Neural progenitor cell (in vitro differentiated cells): ENCODE measurements at regions not wholly inside any gene's neighbourhood (a gene's known extent, or its start where the extent isn't known, plus 50 kb on each side); places are given as distances from the start of the nearest gene placed in this dataset.

ENCODE experiments used
- DNase-seq: peaks from one replicate; pipeline ENCODE4 v3.0.0-alpha.2; 2016; ENCODE audit warnings: low spot score
- H2AFZ ChIP-seq: fragments of 200-600 bp; sonication (generic); replicated peaks from 2 replicates; pipeline ENCODE4 v1.6.1; 2016; ENCODE audit warnings: antibody characterized with exemption
- H3F3A ChIP-seq: fragments of 200-600 bp; sonication (generic); 2 replicates; pipeline ENCODE4 v1.6.1; 2016; ENCODE audit warnings: antibody characterized with exemption, low read depth
- H3K27ac ChIP-seq: fragments of 200-600 bp; sonication (generic); 2 replicates; pipeline ENCODE4 v1.5.1; 2016; ENCODE audit warnings: mild to moderate bottlenecking
- H3K27me3 ChIP-seq: fragments of 200-600 bp; sonication (generic); 2 replicates; pipeline ENCODE4 v1.6.1; 2016; ENCODE audit warnings: mild to moderate bottlenecking, moderate library complexity
- H3K36me3 ChIP-seq: fragments of 200-600 bp; sonication (generic); 2 replicates; pipeline ENCODE4 v1.5.1; 2016
- H3K4me1 ChIP-seq: fragments of 200-600 bp; sonication (generic); 2 replicates; pipeline ENCODE4 v1.6.1; 2016; ENCODE audit warnings: mixed run types
- H3K4me2 ChIP-seq: fragments of 200-600 bp; sonication (generic); 2 replicates; pipeline ENCODE4 v1.6.1; 2016
- H3K4me3 ChIP-seq: fragments of 200-600 bp; sonication (generic); 2 replicates; pipeline ENCODE4 v1.5.1; 2016
- H3K79me2 ChIP-seq: fragments of 200-600 bp; sonication (generic); 2 replicates; pipeline ENCODE4 v1.6.1; 2016; ENCODE audit warnings: low read depth
- H3K9ac ChIP-seq: fragments of 200-600 bp; sonication (generic); 2 replicates; pipeline ENCODE4 v1.6.1; 2016
- H3K9me3 ChIP-seq: fragments of 200-600 bp; sonication (generic); 2 replicates; pipeline ENCODE4 v1.5.1; 2016; ENCODE audit warnings: low read depth
- H4K20me1 ChIP-seq: fragments of 200-600 bp; sonication (generic); 2 replicates; pipeline ENCODE4 v1.6.1; 2016; ENCODE audit warnings: low read depth
- H3K27ac Mint-ChIP-seq: 3 replicates; pipeline ENCODE4 v1.8.0; 2021; ENCODE audit warnings: mixed read lengths
- H3K27me3 Mint-ChIP-seq: 2 replicates; pipeline ENCODE4 v1.8.0; 2022; ENCODE audit warnings: low read depth, mild to moderate bottlenecking, inconsistent platforms, moderate library complexity, mixed read lengths; ENCODE audit not compliant: insufficient read depth
- H3K36me3 Mint-ChIP-seq: 3 replicates; pipeline ENCODE4 v1.8.0; 2021; ENCODE audit warnings: mixed read lengths
- H3K4me1 Mint-ChIP-seq: 3 replicates; pipeline ENCODE4 v1.8.0; 2021; ENCODE audit warnings: mixed read lengths
- H3K4me3 Mint-ChIP-seq: 3 replicates; pipeline ENCODE4 v1.8.0; 2021; ENCODE audit warnings: mild to moderate bottlenecking, moderate library complexity, mixed read lengths
- H3K9me3 Mint-ChIP-seq: 3 replicates; pipeline ENCODE4 v1.8.0; 2020; ENCODE audit warnings: mixed read lengths
- EZH2 ChIP-seq: fragments of 200-600 bp; sonication (generic); IDR thresholded peaks from 2 replicates; pipeline ENCODE4 v1.6.1; 2017; ENCODE audit warnings: antibody characterized with exemption, mild to moderate bottlenecking, moderate library complexity
- EZH2phosphoT487 ChIP-seq: fragments of 200-600 bp; sonication (generic); IDR thresholded peaks from 2 replicates; pipeline ENCODE4 v1.6.1; 2017; ENCODE audit warnings: antibody characterized with exemption
- TF ChIP-seq, protein P1 (sequence below): fragments of 200-600 bp; sonication (generic); IDR thresholded peaks from 2 replicates; pipeline ENCODE4 v1.5.1; 2017; ENCODE audit warnings: antibody characterized with exemption, mild to moderate bottlenecking

DNA sequence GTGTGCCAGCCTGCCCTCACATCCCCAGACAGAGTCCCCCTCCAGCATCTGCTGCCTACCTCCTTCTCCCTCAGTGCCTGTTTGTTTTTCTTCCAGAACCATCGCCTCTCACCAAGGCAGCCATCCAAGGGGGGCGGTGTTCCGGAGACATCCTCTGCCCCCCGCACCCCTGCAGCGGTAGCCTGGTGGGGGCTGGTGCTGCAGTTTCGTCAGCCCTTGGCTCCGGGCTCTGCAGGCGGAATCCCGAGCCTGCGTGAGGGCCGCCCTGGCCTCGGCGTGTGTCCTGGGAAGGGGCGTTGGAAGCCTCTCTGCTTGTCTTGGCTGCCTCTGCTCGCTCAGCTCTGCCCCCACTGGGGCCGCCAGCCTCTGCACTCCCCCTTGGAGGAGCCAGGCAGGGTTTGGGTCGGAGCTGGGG is 126.0 kb upstream of the CIBAR2 start:
- Histone ChIP-seq H3F3A (peaks cover 21% of the 10 kb centered on the region), H3K4me2 (peak overlapping the region; percentile 48), H3K79me2 (no peaks in the 10 kb centered on the region), H3K4me1 (peaks cover 17% of the 10 kb centered on the region), H3K27me3 (no peaks in the 10 kb centered on the region), H2AFZ (no peak overlapping the region), H3K9me3 (no peaks in the 10 kb centered on the region), H3K27ac (no peak overlapping the region), H3K9ac (no peak overlapping the region), H3K4me3 (no peak overlapping the region), H4K20me1 (peaks cover 10% of the 10 kb centered on the region), H3K36me3 (no peaks in the 10 kb centered on the region)
- H3K4me1 Mint-ChIP-seq, result peaks cover 36% of the 10 kb centered on the region
- no peak overlapping the region for H3K27ac Mint-ChIP-seq
- DNase-seq, result peak; percentile 77
- no peak for TF ChIP-seq EZH2phosphoT487
- TF ChIP-seq, protein P1, sequence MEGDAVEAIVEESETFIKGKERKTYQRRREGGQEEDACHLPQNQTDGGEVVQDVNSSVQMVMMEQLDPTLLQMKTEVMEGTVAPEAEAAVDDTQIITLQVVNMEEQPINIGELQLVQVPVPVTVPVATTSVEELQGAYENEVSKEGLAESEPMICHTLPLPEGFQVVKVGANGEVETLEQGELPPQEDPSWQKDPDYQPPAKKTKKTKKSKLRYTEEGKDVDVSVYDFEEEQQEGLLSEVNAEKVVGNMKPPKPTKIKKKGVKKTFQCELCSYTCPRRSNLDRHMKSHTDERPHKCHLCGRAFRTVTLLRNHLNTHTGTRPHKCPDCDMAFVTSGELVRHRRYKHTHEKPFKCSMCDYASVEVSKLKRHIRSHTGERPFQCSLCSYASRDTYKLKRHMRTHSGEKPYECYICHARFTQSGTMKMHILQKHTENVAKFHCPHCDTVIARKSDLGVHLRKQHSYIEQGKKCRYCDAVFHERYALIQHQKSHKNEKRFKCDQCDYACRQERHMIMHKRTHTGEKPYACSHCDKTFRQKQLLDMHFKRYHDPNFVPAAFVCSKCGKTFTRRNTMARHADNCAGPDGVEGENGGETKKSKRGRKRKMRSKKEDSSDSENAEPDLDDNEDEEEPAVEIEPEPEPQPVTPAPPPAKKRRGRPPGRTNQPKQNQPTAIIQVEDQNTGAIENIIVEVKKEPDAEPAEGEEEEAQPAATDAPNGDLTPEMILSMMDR, result peak; percentile 40
- peaks cover 5% of the 10 kb centered on the region for H3K27me3 Mint-ChIP-seq
- no peaks in the 10 kb centered on the region for H3K9me3 Mint-ChIP-seq
- H3K4me3 Mint-ChIP-seq, result no peak overlapping the region
- H3K36me3 Mint-ChIP-seq, result no peaks in the 10 kb centered on the region

DNA sequence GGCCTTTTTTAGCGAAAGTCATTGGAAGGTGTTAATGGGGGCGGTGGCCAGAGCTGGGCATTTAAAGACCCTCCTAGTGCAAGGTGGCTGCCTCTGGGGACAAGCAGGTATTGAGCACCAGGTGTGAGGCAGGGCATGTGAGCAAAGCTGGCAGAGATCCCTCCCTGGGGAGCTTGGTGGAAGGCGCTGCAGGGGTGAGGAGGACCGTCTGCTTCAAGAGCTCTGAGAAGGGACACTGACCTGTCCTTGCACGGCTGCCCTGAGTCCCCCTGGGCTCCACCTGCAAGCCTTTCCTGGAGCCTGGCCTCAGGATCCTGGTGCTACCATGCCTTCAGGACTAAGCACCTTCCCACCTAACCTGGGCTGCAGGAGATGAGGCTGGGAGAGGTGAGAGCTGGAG is 127.0 kb upstream of the CIBAR2 start:
- H3K27ac ChIP-seq, result no peak overlapping the region
- no peaks in the 10 kb centered on the region for H3K36me3 ChIP-seq
- Mint-ChIP-seq H3K4me1 (peaks cover 30% of the 10 kb centered on the region), H3K27me3 (peaks cover 6% of the 10 kb centered on the region), H3K27ac (no peak overlapping the region), H3K9me3 (no peaks in the 10 kb centered on the region), H3K36me3 (no peaks in the 10 kb centered on the region), H3K4me3 (no peak overlapping the region)
- H2AFZ ChIP-seq, result no peak overlapping the region
- no peaks in the 10 kb centered on the region for H3K27me3 ChIP-seq
- H3F3A ChIP-seq, result peaks cover 17% of the 10 kb centered on the region
- no peak overlapping the region for H3K4me3 ChIP-seq
- H3K4me2 ChIP-seq, result no peak overlapping the region
- no peak overlapping the region for H3K9ac ChIP-seq
- no peaks in the 10 kb centered on the region for H3K9me3 ChIP-seq
- no peak for DNase-seq
- H4K20me1 ChIP-seq, result peaks cover 7% of the 10 kb centered on the region
- TF ChIP-seq, protein P1, result no peak
- TF ChIP-seq EZH2, result no peak
- no peak for TF ChIP-seq EZH2phosphoT487
- H3K79me2 ChIP-seq, result no peaks in the 10 kb centered on the region
- peaks cover 15% of the 10 kb centered on the region for H3K4me1 ChIP-seq

DNA sequence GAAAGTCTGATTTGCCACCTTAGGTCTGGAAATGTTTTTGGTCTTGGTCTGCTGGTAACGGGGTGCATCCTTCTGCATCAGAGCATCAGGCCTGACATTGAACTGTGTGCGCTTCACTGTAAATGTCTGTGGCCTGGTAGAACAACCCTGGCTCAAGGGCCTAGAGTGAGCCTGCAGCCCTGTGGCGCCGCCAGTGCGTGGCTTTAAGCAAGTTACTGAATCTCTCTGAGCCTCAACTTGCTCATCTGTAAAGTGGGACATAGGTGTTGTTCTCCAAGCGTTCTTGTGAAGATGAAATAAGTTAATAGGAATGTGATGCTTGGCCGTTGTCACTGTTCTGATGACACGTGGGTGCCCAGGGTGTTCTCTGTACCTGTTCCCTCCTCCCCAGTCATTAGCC is 127.6 kb upstream of the CIBAR2 start:
- Histone ChIP-seq H3K4me2 (no peak overlapping the region), H3K27me3 (no peaks in the 10 kb centered on the region), H3K27ac (no peak overlapping the region), H3K4me3 (no peak overlapping the region), H3K9ac (no peak overlapping the region), H3K9me3 (no peaks in the 10 kb centered on the region), H4K20me1 (peaks cover 4% of the 10 kb centered on the region), H3K4me1 (peaks cover 14% of the 10 kb centered on the region), H3K79me2 (no peaks in the 10 kb centered on the region), H3F3A (peaks cover 13% of the 10 kb centered on the region), H2AFZ (no peak overlapping the region), H3K36me3 (no peaks in the 10 kb centered on the region)
- Mint-ChIP-seq H3K4me3 (no peak overlapping the region), H3K9me3 (no peaks in the 10 kb centered on the region), H3K4me1 (peaks cover 27% of the 10 kb centered on the region), H3K27me3 (peaks cover 6% of the 10 kb centered on the region), H3K27ac (no peak overlapping the region), H3K36me3 (no peaks in the 10 kb centered on the region)
- no peak for TF ChIP-seq EZH2
- TF ChIP-seq, protein P1, result no peak
- no peak for TF ChIP-seq EZH2phosphoT487
- no peak for DNase-seq
